SU-DHL-6 (cell line): ENCODE measurements at regions not wholly inside any gene's neighbourhood (a gene's known extent, or its start where the extent isn't known, plus 50 kb on each side); places are given as distances from the start of the nearest gene placed in this dataset.

ENCODE experiments used
- H2AFZ ChIP-seq: fragments of 200-600 bp; sonication (generic); 2 replicates; pipeline ENCODE4 v1.6.1; 2014; ENCODE audit warnings: low read depth, mild to moderate bottlenecking, moderate library complexity, mixed read lengths, antibody characterized with exemption, low read length; ENCODE audit not compliant: severe bottlenecking
- H3F3A ChIP-seq: fragments of 200-600 bp; shearing (Covaris generic); 2 replicates; pipeline ENCODE4 v1.6.0; 2016; ENCODE audit warnings: antibody characterized with exemption, mild to moderate bottlenecking; ENCODE audit not compliant: insufficient read depth
- H3K27ac ChIP-seq: fragments of 200-600 bp; sonication (generic); 2 replicates; pipeline ENCODE4 v1.5.1; 2016; ENCODE audit warnings: low read depth, mild to moderate bottlenecking, low read length, moderate library complexity, mixed read lengths
- H3K27me3 ChIP-seq: fragments of 200-600 bp; sonication (generic), shearing (Covaris generic); 2 replicates; pipeline ENCODE4 v1.6.0; 2014; ENCODE audit warnings: mild to moderate bottlenecking, low read length
- H3K36me3 ChIP-seq: fragments of 200-600 bp; sonication (generic); 2 replicates; pipeline ENCODE4 v1.6.1; 2014; ENCODE audit warnings: mild to moderate bottlenecking, low read length, mixed read lengths
- H3K4me2 ChIP-seq: fragments of 300-600, 200-600 bp; shearing (Covaris generic), sonication (generic); 2 replicates; pipeline ENCODE4 v1.6.0; 2014; ENCODE audit warnings: low read length, low read depth, mild to moderate bottlenecking; ENCODE audit not compliant: poor library complexity, severe bottlenecking
- H3K4me3 ChIP-seq: fragments of 200-600 bp; sonication (generic); 2 replicates; pipeline ENCODE4 v1.5.1; 2014; ENCODE audit warnings: antibody characterized with exemption, low read length, mild to moderate bottlenecking, mixed read lengths; ENCODE audit not compliant: insufficient read depth, poor library complexity, severe bottlenecking
- H3K79me2 ChIP-seq: fragments of 200-600 bp; sonication (generic); 2 replicates; pipeline ENCODE4 v1.6.1; 2014; ENCODE audit warnings: mild to moderate bottlenecking, low read length, moderate library complexity; ENCODE audit not compliant: insufficient read depth
- H3K9ac ChIP-seq: fragments of 200-600 bp; sonication (generic); 2 replicates; pipeline ENCODE4 v1.7.0; 2014; ENCODE audit warnings: mild to moderate bottlenecking, low read length
- H3K9me2 ChIP-seq: fragments of 200-600 bp; sonication (generic); replicated peaks from 2 replicates; pipeline ENCODE4 v1.6.1; 2014; ENCODE audit warnings: low read length; ENCODE audit not compliant: insufficient read depth
- H3K9me3 ChIP-seq: fragments of 200-600 bp; sonication (generic); 2 replicates; pipeline ENCODE4 v1.6.1; 2014; ENCODE audit warnings: low read length, mixed read lengths; ENCODE audit not compliant: insufficient read depth
- H4K20me1 ChIP-seq: fragments of 200-600 bp; sonication (generic); 2 replicates; pipeline ENCODE4 v1.6.1; 2014; ENCODE audit warnings: low read depth, mild to moderate bottlenecking, antibody characterized with exemption, low read length, moderate library complexity, mixed read lengths
- CTCF ChIP-seq: fragments of 200-600 bp; sonication (generic); IDR thresholded peaks from one replicate; pipeline ENCODE4 v1.5.1; 2017; ENCODE audit warnings: antibody characterized with exemption, mild to moderate bottlenecking, low read length, moderate library complexity; ENCODE audit not compliant: insufficient read depth, poor library complexity, severe bottlenecking
- EZH2phosphoT487 ChIP-seq: fragments of 200-600 bp; sonication (generic), shearing (Covaris generic); conservative IDR thresholded peaks from 2 replicates; pipeline ENCODE4 v1.6.1; 2018; ENCODE audit warnings: mild to moderate bottlenecking, antibody characterized with exemption, low read length, moderate library complexity, mixed read lengths

GRCh38 chr5:56356121-56356835 lies 123.1 kb upstream of the ANKRD55 start:
- no peak overlapping the region for H3K4me3 ChIP-seq
- no peaks in the 10 kb centered on the region for H3K36me3 ChIP-seq
- H3F3A ChIP-seq: no peaks in the 10 kb centered on the region
- H3K9me2 ChIP-seq: no peaks in the 10 kb centered on the region
- no peak overlapping the region for H3K4me2 ChIP-seq
- no peak for TF ChIP-seq EZH2phosphoT487
- TF ChIP-seq CTCF: no peak
- H4K20me1 ChIP-seq: no peaks in the 10 kb centered on the region
- no peaks in the 10 kb centered on the region for H3K27me3 ChIP-seq
- H3K9ac ChIP-seq: no peak overlapping the region
- H3K9me3 ChIP-seq: no peaks in the 10 kb centered on the region
- H2AFZ ChIP-seq: no peak overlapping the region
- H3K79me2 ChIP-seq: no peaks in the 10 kb centered on the region
- no peak overlapping the region for H3K27ac ChIP-seq

- no peaks in the 10 kb centered on the region for H3K9me2 ChIP-seq
- no peaks in the 10 kb centered on the region for H3K27me3 ChIP-seq
- H3K4me2 ChIP-seq: no peak overlapping the region
- no peak overlapping the region for H3K4me3 ChIP-seq
- H3K9ac ChIP-seq: no peak overlapping the region
- H3K36me3 ChIP-seq: no peaks in the 10 kb centered on the region
- H3K79me2 ChIP-seq: no peaks in the 10 kb centered on the region
- H3F3A ChIP-seq: no peaks in the 10 kb centered on the region
- TF ChIP-seq CTCF (no peak), EZH2phosphoT487 (no peak)
- H3K27ac ChIP-seq: no peak overlapping the region
- no peaks in the 10 kb centered on the region for H3K9me3 ChIP-seq
- no peak overlapping the region for H2AFZ ChIP-seq
- H4K20me1 ChIP-seq: no peaks in the 10 kb centered on the region
Measured at GRCh38 chr5:56354836-56355235, 121.7 kb upstream of the ANKRD55 start.

GRCh38 chr5:56352808-56353590 lies 119.9 kb upstream of the ANKRD55 start:
- H3K27me3 ChIP-seq: no peaks in the 10 kb centered on the region
- H3K4me2 ChIP-seq: no peak overlapping the region
- no peaks in the 10 kb centered on the region for H3K79me2 ChIP-seq
- H3K9me2 ChIP-seq: no peaks in the 10 kb centered on the region
- H3K36me3 ChIP-seq: no peaks in the 10 kb centered on the region
- no peak overlapping the region for H3K4me3 ChIP-seq
- H4K20me1 ChIP-seq: no peaks in the 10 kb centered on the region
- no peak overlapping the region for H3K9ac ChIP-seq
- TF ChIP-seq EZH2phosphoT487 (no peak), CTCF (no peak)
- no peaks in the 10 kb centered on the region for H3F3A ChIP-seq
- H2AFZ ChIP-seq: no peak overlapping the region
- no peaks in the 10 kb centered on the region for H3K9me3 ChIP-seq
- H3K27ac ChIP-seq: no peak overlapping the region
